H9 (cell line): ENCODE measurements at regions not wholly inside any gene's neighbourhood (a gene's known extent, or its start where the extent isn't known, plus 50 kb on each side); places are given as distances from the start of the nearest gene placed in this dataset.

ENCODE experiments used
- DNase-seq: peaks from one replicate; pipeline ENCODE4 v3.0.0-alpha.2; 2017
- H2AFZ ChIP-seq: one replicate; pipeline ENCODE4 v1.6.1; 2013; ENCODE audit warnings: mild to moderate bottlenecking, low read length, control low read depth, moderate library complexity
- H2AK5ac ChIP-seq: 2 replicates; pipeline ENCODE4 v1.6.1; 2013; ENCODE audit warnings: low read length, control low read depth, mixed read lengths; ENCODE audit not compliant: insufficient read length
- H2BK120ac ChIP-seq: one replicate; pipeline ENCODE4 v1.6.1; 2013; ENCODE audit warnings: low read depth, mild to moderate bottlenecking, low read length, control low read depth, inconsistent platforms; ENCODE audit not compliant: poor library complexity, severe bottlenecking
- H2BK12ac ChIP-seq: 2 replicates; pipeline ENCODE4 v1.6.1; 2013; ENCODE audit warnings: low read length, control low read depth, mixed read lengths, low read depth; ENCODE audit not compliant: insufficient read length
- H2BK15ac ChIP-seq: 2 replicates; pipeline ENCODE4 v1.6.1; 2013; ENCODE audit warnings: low read depth, low read length, control low read depth
- H2BK20ac ChIP-seq: one replicate; pipeline ENCODE4 v1.6.1; 2013; ENCODE audit warnings: low read depth, mild to moderate bottlenecking, low read length, control low read depth, inconsistent platforms; ENCODE audit not compliant: poor library complexity, severe bottlenecking
- H2BK5ac ChIP-seq: 2 replicates; pipeline ENCODE4 v1.6.1; 2013; ENCODE audit warnings: low read length, control low read depth, mixed read lengths; ENCODE audit not compliant: insufficient read length
- H3K14ac ChIP-seq: 2 replicates; pipeline ENCODE4 v1.6.1; 2013; ENCODE audit warnings: low read length, control low read depth; ENCODE audit not compliant: insufficient read depth
- H3K18ac ChIP-seq: 2 replicates; pipeline ENCODE4 v1.6.1; 2013; ENCODE audit warnings: low read depth, mild to moderate bottlenecking, mixed read lengths, low read length, control low read depth; ENCODE audit not compliant: insufficient read length
- H3K23ac ChIP-seq: 2 replicates; pipeline ENCODE4 v1.6.1; 2013; ENCODE audit warnings: low read length, control low read depth, mixed read lengths, low read depth; ENCODE audit not compliant: insufficient read length
- H3K23me2 ChIP-seq: 2 replicates; pipeline ENCODE4 v1.6.1; 2013; ENCODE audit warnings: low read depth, mild to moderate bottlenecking, mixed read lengths, low read length, control low read depth; ENCODE audit not compliant: insufficient read length, poor library complexity, severe bottlenecking
- H3K27ac ChIP-seq: 2 replicates; pipeline ENCODE4 v1.5.1; 2013; ENCODE audit warnings: low read length, control low read depth, mixed read lengths, low read depth; ENCODE audit not compliant: insufficient read length
- H3K27me3 ChIP-seq: 2 replicates; pipeline ENCODE4 v1.6.1; 2013; ENCODE audit warnings: low read length, control low read depth, inconsistent platforms; ENCODE audit not compliant: insufficient read depth
- H3K4ac ChIP-seq: 2 replicates; pipeline ENCODE4 v1.6.1; 2013; ENCODE audit warnings: low read depth, mild to moderate bottlenecking, control low read depth, inconsistent platforms, low read length, moderate library complexity
- H3K4me1 ChIP-seq: 2 replicates; pipeline ENCODE4 v1.6.1; 2013; ENCODE audit warnings: low read length, control low read depth, inconsistent platforms; ENCODE audit not compliant: insufficient read depth
- H3K4me2 ChIP-seq: 2 replicates; pipeline ENCODE4 v1.6.1; 2013; ENCODE audit warnings: low read length, control low read depth, mixed read lengths; ENCODE audit not compliant: insufficient read length, insufficient read depth
- H3K56ac ChIP-seq: 2 replicates; pipeline ENCODE4 v1.6.1; 2013; ENCODE audit warnings: low read depth, mild to moderate bottlenecking, mixed read lengths, low read length, control low read depth; ENCODE audit not compliant: insufficient read length
- H3K79me1 ChIP-seq: 2 replicates; pipeline ENCODE4 v1.6.1; 2013; ENCODE audit warnings: low read depth, mild to moderate bottlenecking, moderate library complexity, low read length, control low read depth, inconsistent platforms; ENCODE audit not compliant: insufficient read depth, poor library complexity, severe bottlenecking
- H3K79me2 ChIP-seq: 2 replicates; pipeline ENCODE4 v1.6.1; 2013; ENCODE audit warnings: low read length, control low read depth, inconsistent platforms; ENCODE audit not compliant: insufficient read depth
- H3K9ac ChIP-seq: 2 replicates; pipeline ENCODE4 v1.6.1; 2013; ENCODE audit warnings: low read length, control low read depth, mixed read lengths; ENCODE audit not compliant: insufficient read length; ENCODE audit errors: extremely low read depth
- H3K9me3 ChIP-seq: one replicate; pipeline ENCODE4 v1.6.1; 2013; ENCODE audit warnings: low read depth, low read length, inconsistent platforms; ENCODE audit not compliant: control insufficient read depth
- H3T11ph ChIP-seq: one replicate; pipeline ENCODE4 v1.6.1; 2013; ENCODE audit warnings: mild to moderate bottlenecking, low read length, control low read depth, inconsistent platforms
- H4K20me1 ChIP-seq: one replicate; pipeline ENCODE4 v1.6.1; 2013; ENCODE audit not compliant: control insufficient read depth, insufficient read length, insufficient read depth
- H4K5ac ChIP-seq: 2 replicates; pipeline ENCODE4 v1.6.1; 2013; ENCODE audit warnings: low read depth, mild to moderate bottlenecking, mixed read lengths, low read length, control low read depth; ENCODE audit not compliant: insufficient read length
- H4K8ac ChIP-seq: replicated peaks from 2 replicates; pipeline ENCODE4 v1.6.1; 2013; ENCODE audit warnings: low read length, control low read depth, mixed read lengths, low read depth; ENCODE audit not compliant: insufficient read length
- H4K91ac ChIP-seq: 2 replicates; pipeline ENCODE4 v1.6.1; 2013; ENCODE audit warnings: low read depth, mild to moderate bottlenecking, moderate library complexity, mixed read lengths, low read length, control low read depth; ENCODE audit not compliant: insufficient read length
- H3K27ac Mint-ChIP-seq, 3 experiments: 2 replicates in 2 of 3; 3 replicates in 1 of 3; pipeline ENCODE4 v1.8.0; 2020 to 2021; ENCODE audit warnings: mixed read lengths in 3 of 3, mild to moderate bottlenecking in 1 of 3, moderate library complexity in 1 of 3
- H3K27me3 Mint-ChIP-seq: 2 replicates; pipeline ENCODE4 v1.8.0; 2021; ENCODE audit warnings: low read depth, mild to moderate bottlenecking, moderate library complexity, mixed read lengths
- H3K36me3 Mint-ChIP-seq, 3 experiments: 2 replicates in 2 of 3; 3 replicates in 1 of 3; pipeline ENCODE4 v1.8.0; 2020 to 2021; ENCODE audit warnings: low read depth in 3 of 3, mixed read lengths in 3 of 3; ENCODE audit not compliant: insufficient read depth in 1 of 3
- H3K4me1 Mint-ChIP-seq, 2 experiments: 2 replicates each; pipeline ENCODE4 v1.8.0; 2020; ENCODE audit warnings: mixed read lengths in 2 of 2
- H3K4me3 Mint-ChIP-seq, 2 experiments: 2 replicates in 1 of 2; 3 replicates in 1 of 2; pipeline ENCODE4 v1.8.0; 2020 to 2021; ENCODE audit warnings: mild to moderate bottlenecking in 2 of 2, mixed read lengths in 2 of 2, moderate library complexity in 1 of 2
- H3K9me3 Mint-ChIP-seq, 2 experiments: 2 replicates in 1 of 2; 3 replicates in 1 of 2; pipeline ENCODE4 v1.8.0; 2020; ENCODE audit warnings: mild to moderate bottlenecking in 2 of 2, mixed read lengths in 2 of 2, moderate library complexity in 1 of 2
- CTCF ChIP-seq: fragments of 200-600 bp; sonication (generic); conservative IDR thresholded peaks from 3 replicates; pipeline ENCODE4 v1.8.0; 2021; ENCODE audit warnings: antibody characterized with exemption, mild to moderate bottlenecking
- WGBS: extraction: QIAGEN DNeasy Blood & Tissue Kit; methylation state at CpG from one replicate; pipeline ENCODE4 v1.1.7; 2013; ENCODE audit warnings: missing lambda C conversion rate, low lambda C conversion rate, mixed read lengths; ENCODE audit not compliant: insufficient read length; ENCODE audit errors: extremely low coverage; 5-methylcytosine and 5-hydroxymethylcytosine counted together

GRCh38 chr12:24709216-24709615 lies 239.7 kb downstream of the BCAT1 start:
- Histone ChIP-seq H3K9ac (no peak overlapping the region), H2AK5ac (no peak overlapping the region), H3K9me3 (no peaks in the 10 kb centered on the region), H3K4me2 (no peak overlapping the region), H3K4me1 (no peaks in the 10 kb centered on the region), H3K23me2 (no peaks in the 10 kb centered on the region), H4K20me1 (no peaks in the 10 kb centered on the region), H2BK20ac (no peak overlapping the region), H3K27me3 (no peaks in the 10 kb centered on the region), H3K14ac (no peak overlapping the region), H4K5ac (no peak overlapping the region), H3K4ac (no peak overlapping the region), H2BK12ac (no peak overlapping the region), H3K27ac (no peak overlapping the region), H4K91ac (no peak overlapping the region), H3K18ac (no peak overlapping the region), H2BK15ac (no peak overlapping the region), H2BK5ac (no peak overlapping the region), H3K79me1 (no peaks in the 10 kb centered on the region), H2BK120ac (no peak overlapping the region), H2AFZ (no peak overlapping the region), H4K8ac (no peak overlapping the region), H3K56ac (no peak overlapping the region), H3T11ph (no peak overlapping the region), H3K23ac (no peak overlapping the region), H3K79me2 (no peaks in the 10 kb centered on the region)
- Mint-ChIP-seq H3K27ac (no peak overlapping the region), H3K9me3 (no peaks in the 10 kb centered on the region), H3K4me1 (no peaks in the 10 kb centered on the region), H3K4me3 (no peak overlapping the region), H3K27me3 (no peaks in the 10 kb centered on the region; the same call in 1 of the 2 replicates), H3K36me3 (no peaks in the 10 kb centered on the region)
- TF ChIP-seq CTCF, result no peak
- WGBS, result no CpG with 5 or more reads among the region's 2 CpGs
- no peak for DNase-seq
